GM12878 (cell line): ENCODE measurements at regions not wholly inside any gene's neighbourhood (a gene's known extent, or its start where the extent isn't known, plus 50 kb on each side); places are given as distances from the start of the nearest gene placed in this dataset.

ENCODE experiments used
- ATAC-seq: fragments of 200-7000 bp; cut with Tn5 transposase; 3 replicates; pipeline ENCODE4 v1.9.1; 2020; ENCODE audit warnings: mild to moderate bottlenecking, moderate library complexity
- BruUV-seq: library from RNA; stranded (reverse); fragments of 400-500 nt; replicated peaks from 2 replicates; lab custom pipeline; 2021; lab: Mats Ljungman, UMichigan
- CTCF ChIA-PET: fragments of 300-600 bp; sonication (Branson Sonifier 250); formaldehyde crosslinking; extraction: SDS; loops from one replicate; lab custom pipeline; 2021; ENCODE audit warnings: inconsistent platforms; lab: Yijun Ruan, JAX
- POLR2A ChIA-PET: fragments of 350-600 bp; formaldehyde crosslinking; extraction: SDS; loops from one replicate; lab custom pipeline; 2021; ENCODE audit warnings: inconsistent platforms; lab: Charles Lee
- RAD21 ChIA-PET: fragments of 300-600 bp; sonication (Branson Sonifier 250); formaldehyde crosslinking; loops from one replicate; lab custom pipeline; 2023; ENCODE audit warnings: antibody characterized with exemption; ENCODE audit not compliant: unreplicated experiment; lab: Charles Lee
- SMC1A ChIA-PET: fragments of 300-600 bp; sonication (Branson Sonifier 250); formaldehyde crosslinking; loops from one replicate; lab custom pipeline; 2023; ENCODE audit not compliant: unreplicated experiment, uncharacterized antibody; lab: Charles Lee
- DNase-seq: peaks from one replicate; pipeline ENCODE4 v3.0.0-alpha.2; 2011; ENCODE audit warnings: low read depth, low spot score
- FAIRE-seq: peaks from 3 replicates; lab custom pipeline; 2011; peaks lifted over from hg19 to GRCh38; lab: Jason Lieb, UNC
- H2AFZ ChIP-seq: 2 replicates; pipeline ENCODE4 v1.6.0; 2011; ENCODE audit warnings: low read depth, low read length, control low read depth; ENCODE audit not compliant: control insufficient read depth
- H3K27ac ChIP-seq: 2 replicates; pipeline ENCODE4 v1.5.1; 2011; ENCODE audit warnings: control low read depth; ENCODE audit not compliant: control insufficient read depth, insufficient read depth
- H3K27me3 ChIP-seq, 2 experiments: replicated peaks in 1 of 2; 2 replicates each; pipeline versions ENCODE4 v1.6.0 to v1.6.1; 2011; ENCODE audit warnings: low read length in 1 of 2; ENCODE audit not compliant: control insufficient read depth in 2 of 2, insufficient read depth in 2 of 2
- H3K36me3 ChIP-seq, 2 experiments: 2 replicates each; pipeline ENCODE4 v1.5.1; 2011; ENCODE audit warnings: low read length in 1 of 2; ENCODE audit not compliant: control insufficient read depth in 2 of 2, insufficient read depth in 2 of 2
- H3K4me1 ChIP-seq: 2 replicates; pipeline ENCODE4 v1.6.1; 2011; ENCODE audit warnings: mild to moderate bottlenecking, low read length, moderate library complexity, mixed read lengths; ENCODE audit not compliant: control insufficient read depth, insufficient read depth
- H3K4me2 ChIP-seq: 2 replicates; pipeline ENCODE4 v1.6.0; 2011; ENCODE audit warnings: control low read depth; ENCODE audit not compliant: control insufficient read depth, insufficient read depth
- H3K4me3 ChIP-seq: fragments of 200-600 bp; sonication (generic); 2 replicates; pipeline ENCODE4 v1.5.1; 2016
- H3K79me2 ChIP-seq: 2 replicates; pipeline ENCODE4 v1.6.0; 2011; ENCODE audit warnings: low read length; ENCODE audit not compliant: control insufficient read depth, insufficient read depth
- H3K9ac ChIP-seq: 2 replicates; pipeline ENCODE4 v1.8.0; 2011; ENCODE audit warnings: low read length, control low read depth, mixed read lengths; ENCODE audit not compliant: control insufficient read depth, insufficient read depth
- H3K9me3 ChIP-seq: replicated peaks from 3 replicates; pipeline ENCODE4 v1.5.1; 2011; ENCODE audit warnings: mild to moderate bottlenecking, low read length; ENCODE audit not compliant: control insufficient read depth, insufficient read depth
- H4K20me1 ChIP-seq: 2 replicates; pipeline ENCODE4 v1.6.0; 2011; ENCODE audit not compliant: control insufficient read depth, insufficient read depth
- ATF7 ChIP-seq: fragments of 450-650 bp; IDR thresholded peaks from 2 replicates; pipeline ENCODE4 v1.6.1; 2016; ENCODE audit warnings: low read depth, mild to moderate bottlenecking
- CBX3 ChIP-seq: fragments of 200-600 bp; sonication (generic); IDR thresholded peaks from 2 replicates; pipeline ENCODE4 v1.6.1; 2016; ENCODE audit warnings: low read depth, borderline replicate concordance
- CBX5 ChIP-seq: sonication (generic); IDR thresholded peaks from 2 replicates; pipeline ENCODE4 v1.6.1; 2016; ENCODE audit warnings: low read depth, moderate library complexity, mild to moderate bottlenecking, inconsistent platforms
- CEBPZ ChIP-seq: fragments of 150-350 bp; IDR thresholded peaks from 2 replicates; pipeline ENCODE4 v1.6.1; 2016; ENCODE audit warnings: low read depth, low read length
- IKZF1 ChIP-seq: fragments of 450-650 bp; conservative IDR thresholded peaks from 2 replicates; pipeline ENCODE4 v1.6.1; 2017; ENCODE audit warnings: antibody characterized with exemption, mild to moderate bottlenecking
- MTA3 ChIP-seq: IDR thresholded peaks from 2 replicates; pipeline ENCODE4 v1.6.1; 2012; ENCODE audit warnings: low read length, inconsistent platforms, borderline replicate concordance
- MXI1 ChIP-seq: fragments of 150-350 bp; IDR thresholded peaks from 2 replicates; pipeline ENCODE4 v1.6.1; 2011; ENCODE audit warnings: low read depth, mild to moderate bottlenecking, inconsistent platforms, low read length, improper control_type of control experiment
- NBN ChIP-seq: fragments of 450-650 bp; IDR thresholded peaks from 2 replicates; pipeline ENCODE4 v1.6.1; 2016
- PML ChIP-seq: IDR thresholded peaks from 2 replicates; pipeline ENCODE4 v1.6.1; 2012; ENCODE audit warnings: low read length, inconsistent platforms
- POLR2AphosphoS2 ChIP-seq: IDR thresholded peaks from 2 replicates; pipeline ENCODE4 v1.6.1; 2011; ENCODE audit warnings: low read depth, mild to moderate bottlenecking, low read length, improper control_type of control experiment, moderate library complexity
- RUNX3 ChIP-seq: IDR thresholded peaks from 2 replicates; pipeline ENCODE4 v1.6.1; 2012; ENCODE audit warnings: low read length, inconsistent platforms
- SMAD1 ChIP-seq: fragments of 450-650 bp; IDR thresholded peaks from 2 replicates; pipeline ENCODE4 v1.6.1; 2018; ENCODE audit warnings: mild to moderate bottlenecking, low read depth; ENCODE audit not compliant: partially characterized antibody
- SPI1 ChIP-seq: IDR thresholded peaks from 2 replicates; pipeline ENCODE4 v1.6.1; 2011; ENCODE audit warnings: low read depth, mild to moderate bottlenecking, low read length, moderate library complexity, borderline replicate concordance; ENCODE audit not compliant: insufficient read depth
- SUPT20H ChIP-seq: IDR thresholded peaks from 2 replicates; pipeline ENCODE4 v1.6.1; 2011; ENCODE audit warnings: low read depth, mild to moderate bottlenecking, low read length, moderate library complexity, borderline replicate concordance; ENCODE audit not compliant: control insufficient read depth
- ZBED1 ChIP-seq: IDR thresholded peaks from 2 replicates; pipeline ENCODE4 v1.6.1; 2016; ENCODE audit warnings: borderline replicate concordance
- ZNF24 ChIP-seq: fragments of 450-650 bp; IDR thresholded peaks from 2 replicates; pipeline ENCODE4 v1.6.1; 2017; ENCODE audit warnings: antibody characterized with exemption, mild to moderate bottlenecking
- WGBS: methylation state at CpG from one replicate; pipeline ENCODE4 v1.1.6; 2016; ENCODE audit warnings: low lambda C conversion rate; ENCODE audit not compliant: insufficient replicate concordance, insufficient coverage; ENCODE audit errors: missing lambda C conversion rate; 5-methylcytosine and 5-hydroxymethylcytosine counted together
- in situ Hi-C: fragments of 300-500 bp; cut with MboI; formaldehyde crosslinking; loops from 9 replicates; pipeline ENCODE4 v1.14.3; 2018; ENCODE audit warnings: mixed read lengths
- intact Hi-C: fragments of 100-400 bp; cut with micrococcal nuclease; formaldehyde crosslinking; loops from one replicate; pipeline ENCODE4 v1.14.2; 2022; ENCODE audit not compliant: unreplicated experiment

GRCh38 chr4:176592976-176593670 lies 199.6 kb downstream of the VEGFC start:
- H3K27me3 ChIP-seq: no peaks in the 10 kb centered on the region; a peak in 1 of 4 replicates
- H4K20me1 ChIP-seq: no peaks in the 10 kb centered on the region
- SMC1A ChIA-PET: no interaction called here
- H3K4me3 ChIP-seq: no peak overlapping the region
- TF ChIP-seq NBN (no peak), IKZF1 (no peak), CBX3 (no peak), ATF7 (no peak), CBX5 (no peak), SMAD1 (no peak)
- 48% methylated on average over 2 of the region's 2 CpGs for WGBS
- no TSS peak for BruUV-seq
- H3K27ac ChIP-seq: no peak overlapping the region
- no peak overlapping the region for H2AFZ ChIP-seq
- intact Hi-C loops (no loop called here), in situ Hi-C loops (no loop called here)
- no peaks in the 10 kb centered on the region for H3K4me1 ChIP-seq
- CTCF ChIA-PET: no interaction called here
- no peaks in the 10 kb centered on the region for H3K79me2 ChIP-seq
- ATAC-seq (no peak), DNase-seq (no peak), FAIRE-seq (no peak)
- RAD21 ChIA-PET: no interaction called here
- no peak overlapping the region for H3K9ac ChIP-seq
- H3K9me3 ChIP-seq: no peaks in the 10 kb centered on the region
- H3K36me3 ChIP-seq: no peaks in the 10 kb centered on the region
- POLR2A ChIA-PET: no interaction called here
- no peak overlapping the region for H3K4me2 ChIP-seq

- FAIRE-seq: no peak
- no peak overlapping the region for H3K9ac ChIP-seq
- no peaks in the 10 kb centered on the region; a peak in 1 of 4 replicates for H3K27me3 ChIP-seq
- ChIA-PET POLR2A (no interaction called here), SMC1A (no interaction called here), CTCF (no interaction called here), RAD21 (no interaction called here)
- intact Hi-C loops: no loop called here
- no peak overlapping the region for H3K4me3 ChIP-seq
- in situ Hi-C loops: no loop called here
- H3K36me3 ChIP-seq: no peaks in the 10 kb centered on the region
- BruUV-seq: no TSS peak
- H3K4me1 ChIP-seq: no peaks in the 10 kb centered on the region
- DNase-seq: no peak
- H3K79me2 ChIP-seq: no peaks in the 10 kb centered on the region
- no peak for ATAC-seq
- no peak overlapping the region for H3K27ac ChIP-seq
- H3K9me3 ChIP-seq: no peaks in the 10 kb centered on the region
- H3K4me2 ChIP-seq: no peak overlapping the region
- H2AFZ ChIP-seq: no peak overlapping the region
- no peaks in the 10 kb centered on the region for H4K20me1 ChIP-seq
- WGBS: 0% methylated on average over 4 of the region's 4 CpGs
- no peak for TF ChIP-seq ZBED1
- no peak for TF ChIP-seq POLR2AphosphoS2
- TF ChIP-seq PML: no peak
- TF ChIP-seq RUNX3: no peak
- TF ChIP-seq ZNF24: no peak
- no peak for TF ChIP-seq SUPT20H
- TF ChIP-seq IKZF1: no peak
- no peak for TF ChIP-seq SPI1
- TF ChIP-seq MXI1: no peak
- no peak for TF ChIP-seq MTA3
- no peak for TF ChIP-seq CEBPZ
These were observed 198.8 kb downstream of the VEGFC start for GRCh38 chr4:176593943-176594342.
